ENCODE measurements at regions not wholly inside any gene's neighbourhood (a gene's known extent, or its start where the extent isn't known, plus 50 kb on each side); places are given as distances from the start of the nearest gene placed in this dataset.

- Histone ChIP-seq H3K4me1 (ENCODE audit: insufficient read depth, low read length, poor library complexity, severe bottlenecking) (no peaks in the 10 kb centered on the region), H3K79me2 (ENCODE audit: insufficient read depth, low read length) (no peaks in the 10 kb centered on the region), H3K9me2 (replicated peaks; ENCODE audit: low read depth, low read length) (no peaks in the 10 kb centered on the region), H3K9me3 (ENCODE audit: insufficient read depth, low read depth, low read length) (no peaks in the 10 kb centered on the region), H3K4me3 (ENCODE audit: low read length, poor library complexity, severe bottlenecking) (no peak overlapping the region), H3K36me3 (ENCODE audit: insufficient read depth, low read length) (no peaks in the 10 kb centered on the region), H3K9ac (ENCODE audit: low read depth, low read length, poor library complexity, severe bottlenecking) (no peak overlapping the region), H4K20me1 (ENCODE audit: insufficient read depth, low read length, poor library complexity, severe bottlenecking) (no peaks in the 10 kb centered on the region), H3K27me3 (ENCODE audit: insufficient read depth, low read length, poor library complexity, severe bottlenecking) (no peaks in the 10 kb centered on the region), H3K4me2 (ENCODE audit: low read depth, low read length, poor library complexity, severe bottlenecking) (no peak overlapping the region), H3F3A (ENCODE audit: low read depth) (no peaks in the 10 kb centered on the region), H2AFZ (ENCODE audit: low read length) (no peak overlapping the region)
- TF ChIP-seq, protein P1, sequence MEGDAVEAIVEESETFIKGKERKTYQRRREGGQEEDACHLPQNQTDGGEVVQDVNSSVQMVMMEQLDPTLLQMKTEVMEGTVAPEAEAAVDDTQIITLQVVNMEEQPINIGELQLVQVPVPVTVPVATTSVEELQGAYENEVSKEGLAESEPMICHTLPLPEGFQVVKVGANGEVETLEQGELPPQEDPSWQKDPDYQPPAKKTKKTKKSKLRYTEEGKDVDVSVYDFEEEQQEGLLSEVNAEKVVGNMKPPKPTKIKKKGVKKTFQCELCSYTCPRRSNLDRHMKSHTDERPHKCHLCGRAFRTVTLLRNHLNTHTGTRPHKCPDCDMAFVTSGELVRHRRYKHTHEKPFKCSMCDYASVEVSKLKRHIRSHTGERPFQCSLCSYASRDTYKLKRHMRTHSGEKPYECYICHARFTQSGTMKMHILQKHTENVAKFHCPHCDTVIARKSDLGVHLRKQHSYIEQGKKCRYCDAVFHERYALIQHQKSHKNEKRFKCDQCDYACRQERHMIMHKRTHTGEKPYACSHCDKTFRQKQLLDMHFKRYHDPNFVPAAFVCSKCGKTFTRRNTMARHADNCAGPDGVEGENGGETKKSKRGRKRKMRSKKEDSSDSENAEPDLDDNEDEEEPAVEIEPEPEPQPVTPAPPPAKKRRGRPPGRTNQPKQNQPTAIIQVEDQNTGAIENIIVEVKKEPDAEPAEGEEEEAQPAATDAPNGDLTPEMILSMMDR (conservative IDR thresholded peaks at IDR 0.05; ENCODE audit: low read length) = no peak
- no peak for TF ChIP-seq EZH2phosphoT487 (IDR thresholded peaks at IDR 0.05; ENCODE audit: borderline replicate concordance)
Measured at GRCh38 chr21:28110716-28111115, 882.0 kb downstream of the LTN1 start.

DNA sequence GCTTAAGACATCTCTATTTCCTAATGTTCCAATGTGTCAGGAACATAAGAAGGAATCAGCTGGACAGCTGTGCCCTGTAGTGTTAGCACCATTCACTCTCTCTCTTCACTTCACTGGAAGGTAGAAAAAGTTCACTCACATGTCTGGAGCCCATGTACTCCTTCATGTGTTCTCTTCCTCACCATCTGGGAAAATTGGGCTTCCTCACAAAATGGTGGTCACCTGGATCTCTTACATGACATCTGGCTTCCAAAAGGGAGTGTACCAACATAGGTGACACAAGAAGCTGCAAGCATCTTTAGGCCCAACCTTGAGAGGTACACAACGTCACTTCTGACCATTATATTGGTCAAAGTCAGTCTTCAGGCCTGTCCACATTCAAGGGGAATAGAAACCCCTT is 882.6 kb downstream of the LTN1 start:
- Histone ChIP-seq H3K9me2 (replicated peaks; ENCODE audit: low read depth, low read length) (no peaks in the 10 kb centered on the region), H3K4me2 (ENCODE audit: low read depth, low read length, poor library complexity, severe bottlenecking) (no peak overlapping the region), H3K9me3 (ENCODE audit: insufficient read depth, low read depth, low read length) (no peaks in the 10 kb centered on the region), H3K4me1 (ENCODE audit: insufficient read depth, low read length, poor library complexity, severe bottlenecking) (no peaks in the 10 kb centered on the region), H3K79me2 (ENCODE audit: insufficient read depth, low read length) (no peaks in the 10 kb centered on the region), H4K20me1 (ENCODE audit: insufficient read depth, low read length, poor library complexity, severe bottlenecking) (no peaks in the 10 kb centered on the region), H3K9ac (ENCODE audit: low read depth, low read length, poor library complexity, severe bottlenecking) (no peak overlapping the region), H2AFZ (ENCODE audit: low read length) (no peak overlapping the region), H3K36me3 (ENCODE audit: insufficient read depth, low read length) (no peaks in the 10 kb centered on the region), H3K27me3 (ENCODE audit: insufficient read depth, low read length, poor library complexity, severe bottlenecking) (no peaks in the 10 kb centered on the region), H3F3A (ENCODE audit: low read depth) (no peaks in the 10 kb centered on the region), H3K4me3 (ENCODE audit: low read length, poor library complexity, severe bottlenecking) (no peak overlapping the region)
- no peak for TF ChIP-seq EZH2phosphoT487 (IDR thresholded peaks at IDR 0.05; ENCODE audit: borderline replicate concordance)
- TF ChIP-seq, protein P1 (conservative IDR thresholded peaks at IDR 0.05; ENCODE audit: low read length) = no peak

GRCh38 chr21:28106370-28106890 is 886.2 kb downstream of the LTN1 start:
- Histone ChIP-seq H3K9ac (ENCODE audit: low read depth, low read length, poor library complexity, severe bottlenecking) (no peak overlapping the region), H3K27me3 (ENCODE audit: insufficient read depth, low read length, poor library complexity, severe bottlenecking) (no peaks in the 10 kb centered on the region), H3K4me3 (ENCODE audit: low read length, poor library complexity, severe bottlenecking) (no peak overlapping the region), H3K9me2 (replicated peaks; ENCODE audit: low read depth, low read length) (no peaks in the 10 kb centered on the region), H3K36me3 (ENCODE audit: insufficient read depth, low read length) (no peaks in the 10 kb centered on the region), H3K4me2 (ENCODE audit: low read depth, low read length, poor library complexity, severe bottlenecking) (no peak overlapping the region), H2AFZ (ENCODE audit: low read length) (no peak overlapping the region), H4K20me1 (ENCODE audit: insufficient read depth, low read length, poor library complexity, severe bottlenecking) (no peaks in the 10 kb centered on the region), H3F3A (ENCODE audit: low read depth) (no peaks in the 10 kb centered on the region), H3K9me3 (ENCODE audit: insufficient read depth, low read depth, low read length) (no peaks in the 10 kb centered on the region), H3K79me2 (ENCODE audit: insufficient read depth, low read length) (no peaks in the 10 kb centered on the region), H3K4me1 (ENCODE audit: insufficient read depth, low read length, poor library complexity, severe bottlenecking) (no peaks in the 10 kb centered on the region)
- TF ChIP-seq, protein P1 (conservative IDR thresholded peaks at IDR 0.05; ENCODE audit: low read length) = no peak
- TF ChIP-seq EZH2phosphoT487 (IDR thresholded peaks at IDR 0.05; ENCODE audit: borderline replicate concordance) = no peak

All from Loucy (cell line).